K562 (cell line): ENCODE measurements at regions not wholly inside any gene's neighbourhood (a gene's known extent, or its start where the extent isn't known, plus 50 kb on each side); places are given as distances from the start of the nearest gene placed in this dataset.
"Not testable (repeated sequence)": the region's sequence is repeated elsewhere in the genome, so short reads cannot be mapped to it uniquely, and the experiment has no call there.

Experiments
- CBX5 ChIP-seq: IDR thresholded peaks from 2 replicates; pipeline ENCODE4 v1.6.1; 2014; ENCODE audit warnings: low read depth, borderline replicate concordance
- CEBPZ ChIP-seq: fragments of 150-350 bp; IDR thresholded peaks from 2 replicates; pipeline ENCODE4 v1.6.1; 2014; ENCODE audit warnings: low read depth, mild to moderate bottlenecking, low read length, borderline replicate concordance
- EP300 ChIP-seq: IDR thresholded peaks from 2 replicates; pipeline ENCODE4 v1.6.1; 2012; ENCODE audit warnings: low read length, improper control_type of control experiment
- ERF ChIP-seq: fragments of 450-650 bp; formaldehyde crosslinking; IDR thresholded peaks from 2 replicates; pipeline ENCODE4 v1.4.0; 2020; ENCODE audit warnings: mild to moderate bottlenecking, mixed read lengths
- FOSL1 ChIP-seq: fragments of 200-800 bp; sonication (Bioruptor generic); conservative IDR thresholded peaks from 2 replicates; pipeline ENCODE4 v1.6.1; 2016; ENCODE audit warnings: missing genetic modification characterization, missing compliant biosample characterization
- MAZ ChIP-seq, 2 experiments: fragments of 450-650 bp in 1 of 2; sonication (generic) in 1 of 2; formaldehyde crosslinking; IDR thresholded peaks in 1 of 2; conservative IDR thresholded peaks in 1 of 2; 2 replicates each; pipeline versions ENCODE4 v1.4.0 to v1.5.0; 2020; ENCODE audit warnings: mild to moderate bottlenecking in 1 of 2, missing genetic modification reagents in 1 of 2
- SMARCA4 ChIP-seq: fragments of 450-650 bp; IDR thresholded peaks from 2 replicates; pipeline ENCODE4 v1.6.1; 2016
- SNRNP70 ChIP-seq: fragments of 200-400 bp; formaldehyde crosslinking; optimal IDR thresholded peaks from 2 replicates; pipeline ENCODE3; 2017; ENCODE audit warnings: low read depth, low read length
- ZBTB1 ChIP-seq: sonication (generic); formaldehyde crosslinking; IDR thresholded peaks from 2 replicates; pipeline ENCODE4 v1.8.1; 2023; ENCODE audit warnings: missing genetic modification reagents, low read depth, mild to moderate bottlenecking, borderline replicate concordance
- ZNF140 ChIP-seq: fragments of 250-450 bp; sonication (Bioruptor Pico); IDR thresholded peaks from 2 replicates; pipeline ENCODE4 v1.8.0; 2021; ENCODE audit warnings: moderate library complexity, mild to moderate bottlenecking, inconsistent platforms
- ZNF24 ChIP-seq: fragments of 450-650 bp; IDR thresholded peaks from 2 replicates; pipeline ENCODE4 v1.6.1; 2016
- ZNF644 ChIP-seq: fragments of 200-800 bp; sonication (Bioruptor generic); IDR thresholded peaks from 2 replicates; pipeline ENCODE4 v1.6.1; 2016; ENCODE audit warnings: low read depth, missing genetic modification characterization, missing compliant biosample characterization
- ZNF699 ChIP-seq: fragments of 250-450 bp; sonication (Bioruptor Pico); IDR thresholded peaks from 2 replicates; pipeline ENCODE4 v1.8.0; 2021; ENCODE audit warnings: mild to moderate bottlenecking, moderate library complexity; ENCODE audit not compliant: insufficient replicate concordance

- TF ChIP-seq CEBPZ; MAZ (CRISPR knock-in tag; conservative IDR thresholded peaks at IDR 0.05 in 1 of 2, IDR thresholded peaks at IDR 0.05 in 1 of 2); EP300; ZNF699 (CRISPR knock-in tag); ZBTB1 (CRISPR knock-in tag); ZNF140; ZNF24; SMARCA4; ZNF644; FOSL1 (tag); SNRNP70; ERF (CRISPR knock-in tag); CBX5: not testable (repeated sequence)
Observed at GRCh38 chr4:66561465-66562053, 891.3 kb upstream of the EPHA5 start.
